ENCODE measurements at regions not wholly inside any gene's neighbourhood (a gene's known extent, or its start where the extent isn't known, plus 50 kb on each side); places are given as distances from the start of the nearest gene placed in this dataset.

- no peak for TF ChIP-seq POLR2A (IDR thresholded peaks at IDR 0.05; ENCODE audit: low read depth)
- TF ChIP-seq CTCF (IDR thresholded peaks at IDR 0.05), result no peak
- no peak for TF ChIP-seq POLR2AphosphoS5 (IDR thresholded peaks at IDR 0.05)
- TF ChIP-seq EP300 (IDR thresholded peaks at IDR 0.05), result no peak
Observed at GRCh38 chr11:26201411-26201810, 130.5 kb upstream of the ANO3 start.
